ENCODE measurements at regions not wholly inside any gene's neighbourhood (a gene's known extent, or its start where the extent isn't known, plus 50 kb on each side); places are given as distances from the start of the nearest gene placed in this dataset.
"Not testable (repeated sequence)": the region's sequence is repeated elsewhere in the genome, so short reads cannot be mapped to it uniquely, and the experiment has no call there.

GRCh38 chr5:34190466-34190865 lies 147.5 kb upstream of the C1QTNF3 start:
- TF ChIP-seq CTCF (IDR thresholded peaks at IDR 0.05; ENCODE audit: low read depth, low read length); EZH2phosphoT487 (IDR thresholded peaks at IDR 0.05; ENCODE audit: low read depth): not testable (repeated sequence)

Data from OCI-LY3 (cell line).